ENCODE measurements at regions not wholly inside any gene's neighbourhood (a gene's known extent, or its start where the extent isn't known, plus 50 kb on each side); places are given as distances from the start of the nearest gene placed in this dataset.

DNA sequence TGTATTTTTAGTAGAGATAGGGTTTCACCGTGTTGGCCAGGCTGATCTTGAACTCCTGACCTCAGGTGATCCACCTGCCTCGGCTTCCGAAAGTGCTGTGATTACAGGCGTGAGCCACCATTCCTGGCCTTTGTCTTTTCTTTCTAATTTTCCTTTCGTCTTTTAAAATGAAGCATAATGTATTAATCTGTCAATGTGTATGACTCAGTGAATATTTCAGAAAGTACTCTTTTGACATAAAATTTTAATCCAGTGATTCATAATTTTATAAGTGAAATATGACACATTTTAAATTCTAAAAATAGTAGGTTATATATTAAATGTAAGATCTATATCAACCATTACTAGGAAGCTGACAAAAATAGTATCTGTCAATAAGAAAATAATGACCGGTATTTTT, 1059.0 kb upstream of the PRMT6 start:
- no peak for DNase-seq

DNA sequence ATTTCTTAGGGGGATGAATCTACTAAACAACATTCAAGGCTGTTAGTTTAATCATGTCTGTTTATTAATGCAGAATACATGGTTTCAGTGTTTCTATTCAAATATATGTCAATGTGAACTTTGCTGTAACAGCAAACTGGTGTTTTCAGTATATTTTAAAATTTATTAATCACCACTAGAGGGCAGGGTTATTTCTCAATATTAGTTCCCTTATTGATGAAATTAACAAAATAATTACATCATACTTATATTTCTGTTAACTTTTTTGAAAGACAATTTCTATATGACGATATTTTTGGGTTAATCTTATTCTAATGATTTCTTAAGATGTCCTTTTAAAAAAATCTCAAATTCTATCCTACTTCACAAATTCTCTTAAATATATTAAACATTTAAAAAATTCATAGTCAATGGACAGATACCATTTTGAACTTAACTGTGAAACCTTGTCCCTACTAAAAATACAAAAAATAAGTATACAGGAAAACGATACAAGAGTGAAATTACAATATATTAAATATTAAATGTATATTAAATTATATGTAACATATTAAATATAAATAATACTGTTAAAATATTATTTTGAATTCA, 1034.1 kb upstream of the PRMT6 start:
- peak; percentile 51 for DNase-seq

DNA sequence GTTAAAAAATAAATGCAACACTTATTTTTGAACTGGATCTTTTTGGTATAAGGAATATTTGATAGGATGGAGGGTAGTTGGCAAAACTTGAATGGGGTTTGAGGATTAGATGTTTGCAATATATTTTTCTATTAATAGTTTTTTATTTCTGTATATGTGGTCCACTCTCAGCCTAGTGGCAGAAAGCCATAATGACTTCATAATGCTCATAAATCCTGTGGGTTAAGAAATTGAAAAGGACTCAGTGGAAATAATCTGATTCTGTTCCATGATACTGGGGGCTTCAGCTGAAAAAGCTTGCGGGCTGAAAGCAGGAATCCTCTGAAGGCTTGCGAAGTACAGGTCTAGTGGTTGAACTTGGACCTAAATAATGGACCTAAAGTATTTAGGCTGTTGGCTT, 1028.6 kb upstream of the PRMT6 start:
- DNase-seq = no peak

DNA sequence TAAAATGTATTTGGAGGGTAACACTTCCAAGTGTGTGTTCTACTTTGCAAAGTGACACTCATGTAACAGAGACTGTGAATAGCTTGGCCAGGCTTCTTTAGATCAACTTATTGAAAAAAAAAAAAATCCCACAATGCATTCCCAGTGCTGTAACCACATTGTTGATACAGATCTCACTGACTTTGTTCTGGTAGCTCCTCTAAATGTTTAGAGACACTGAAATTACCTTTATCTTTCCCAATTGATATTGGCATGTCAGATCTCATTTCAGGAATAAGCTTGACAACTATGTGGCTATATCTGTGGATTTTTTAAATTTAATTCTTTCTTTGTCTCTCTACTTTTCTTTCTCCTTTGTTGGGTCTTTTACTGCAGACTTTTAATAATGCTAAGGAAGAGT, 1018.9 kb upstream of the PRMT6 start:
- DNase-seq = no peak

DNA sequence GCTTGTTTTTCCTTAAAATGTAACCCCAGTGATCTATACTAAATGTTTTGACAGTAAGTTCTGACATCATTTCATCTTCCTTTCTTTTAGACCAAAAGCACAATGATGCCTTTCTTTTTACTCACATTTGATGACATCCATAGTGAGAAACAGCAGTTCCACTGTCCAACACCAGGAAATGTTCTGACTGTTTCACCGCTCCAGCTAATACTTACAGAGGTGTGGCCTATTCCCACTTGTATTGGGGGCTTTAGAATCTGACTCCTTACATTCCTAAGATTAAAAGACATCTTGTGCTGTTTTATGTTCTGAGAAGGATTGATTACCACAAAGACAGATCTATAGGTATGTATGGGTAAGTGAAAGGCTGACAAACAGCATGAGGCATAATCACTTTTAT, 1018.2 kb upstream of the PRMT6 start:
- no peak for DNase-seq

DNA sequence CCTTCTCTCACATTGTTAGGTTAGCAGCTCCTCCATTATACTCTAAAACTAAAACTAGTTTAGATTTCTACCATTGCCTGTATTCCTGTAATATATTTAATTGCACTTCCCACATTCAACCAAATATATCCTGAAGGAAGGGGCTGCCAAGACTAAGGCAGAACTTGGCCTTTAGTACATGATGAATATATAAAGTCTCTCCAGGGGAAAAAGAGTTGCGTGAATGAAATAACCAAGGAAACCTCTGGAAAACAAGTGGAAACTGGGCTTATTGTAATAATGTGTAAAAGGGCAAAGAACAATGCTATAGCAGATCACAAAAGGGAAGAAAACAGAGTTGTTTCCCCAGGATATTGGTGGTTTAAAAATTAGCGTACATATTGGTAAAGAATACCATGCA, 1012.5 kb upstream of the PRMT6 start:
- DNase-seq = no peak

DNA sequence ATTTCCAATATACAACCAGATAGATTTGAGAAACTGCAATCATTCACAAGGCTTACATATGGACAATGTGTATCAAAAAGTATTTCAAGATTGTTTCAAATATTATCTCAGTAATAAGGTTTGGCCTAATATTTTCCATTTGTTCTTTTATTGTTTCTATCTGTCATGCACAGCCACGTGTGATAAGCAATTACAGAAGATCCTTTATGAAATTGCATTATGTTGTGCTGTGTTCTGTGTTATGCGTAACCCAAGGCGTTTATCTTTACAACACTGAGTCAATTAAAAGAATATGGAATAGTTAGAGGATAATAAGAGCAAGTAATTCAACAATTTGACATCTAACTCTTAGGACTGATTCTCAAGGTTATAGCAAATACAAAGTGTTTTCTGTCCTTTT, 1009.3 kb upstream of the PRMT6 start:
- DNase-seq = no peak

DNA sequence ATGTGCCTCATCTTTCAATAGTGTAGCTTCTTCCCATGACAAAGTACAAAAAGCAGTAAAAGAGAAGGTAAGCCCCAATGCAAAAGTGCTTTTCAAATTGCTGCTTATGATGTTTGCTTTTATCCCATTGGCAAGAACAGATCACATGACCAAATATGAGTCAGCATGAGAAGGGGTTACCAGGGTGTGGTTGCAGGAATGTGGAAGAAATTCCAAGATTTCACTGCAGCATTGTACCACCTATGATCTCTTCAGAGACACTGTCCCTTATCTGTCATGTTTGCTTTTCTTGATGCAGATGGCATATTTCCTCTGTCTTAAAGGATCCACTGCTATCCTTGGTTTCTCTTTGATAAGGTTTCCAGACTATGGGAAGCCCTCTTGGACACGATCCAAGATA, 1006.9 kb upstream of the PRMT6 start:
- no peak for DNase-seq

DNA sequence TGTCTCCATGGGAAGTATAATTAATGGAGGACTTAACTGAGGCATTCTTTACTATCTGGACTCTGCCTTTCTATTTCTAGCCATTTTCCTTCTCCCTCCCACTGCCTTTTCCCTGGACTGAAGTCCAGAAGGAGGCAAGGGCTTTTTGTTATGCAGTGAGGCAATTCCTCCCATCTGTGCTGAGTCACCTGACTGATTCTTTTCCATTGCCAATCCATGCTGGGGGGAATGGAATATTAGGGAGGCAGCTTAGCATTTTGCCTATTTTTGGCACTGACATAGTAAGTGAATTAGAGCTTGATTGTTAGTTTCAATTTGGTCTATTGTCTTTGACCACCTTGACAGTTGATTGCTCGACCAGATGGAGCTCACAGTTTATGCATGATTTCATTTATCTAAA, 1000.6 kb upstream of the PRMT6 start:
- DNase-seq = no peak

DNA sequence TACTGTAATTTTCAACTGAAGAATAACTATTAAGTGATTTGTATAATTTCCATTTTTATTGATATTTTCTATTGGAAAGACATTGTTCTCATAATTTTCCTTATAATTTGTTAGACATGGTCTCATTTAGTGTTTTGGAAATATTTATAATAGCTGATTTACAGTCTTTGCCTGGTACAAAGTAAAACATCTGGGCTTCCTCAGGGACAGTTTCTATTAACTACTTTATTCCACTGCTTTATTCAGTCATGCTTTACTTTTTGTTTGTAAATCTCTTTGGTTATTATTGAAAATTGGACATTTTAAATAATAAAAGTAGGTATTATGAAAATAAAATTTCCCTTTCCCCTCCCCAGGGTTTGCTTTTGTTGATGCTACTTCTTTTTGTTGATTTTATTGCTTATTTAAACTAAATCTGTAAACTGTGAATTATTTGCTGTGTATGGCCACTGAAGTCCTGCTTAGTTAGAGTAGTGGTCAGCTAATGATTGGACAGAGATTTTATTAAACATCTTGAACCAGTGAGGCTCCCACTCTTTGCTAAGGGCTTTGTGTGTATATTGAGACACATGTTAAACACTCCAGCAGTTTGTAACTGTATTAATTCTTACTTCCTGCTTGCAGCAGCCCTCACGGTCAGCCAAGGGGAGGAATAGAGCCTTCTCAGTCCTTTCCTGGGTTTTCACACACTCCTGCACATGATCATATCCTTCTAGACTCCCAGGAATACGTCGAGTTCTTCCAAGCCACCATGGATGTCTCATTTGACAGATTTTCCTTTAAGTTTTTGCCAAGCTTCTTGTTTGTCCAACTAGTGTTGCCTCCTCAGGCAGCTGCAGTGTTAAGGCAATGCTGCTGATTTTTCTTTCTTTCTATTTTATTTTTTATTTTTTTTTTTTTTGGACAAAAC, 994.6 kb upstream of the PRMT6 start:
- DNase-seq = no peak

DNA sequence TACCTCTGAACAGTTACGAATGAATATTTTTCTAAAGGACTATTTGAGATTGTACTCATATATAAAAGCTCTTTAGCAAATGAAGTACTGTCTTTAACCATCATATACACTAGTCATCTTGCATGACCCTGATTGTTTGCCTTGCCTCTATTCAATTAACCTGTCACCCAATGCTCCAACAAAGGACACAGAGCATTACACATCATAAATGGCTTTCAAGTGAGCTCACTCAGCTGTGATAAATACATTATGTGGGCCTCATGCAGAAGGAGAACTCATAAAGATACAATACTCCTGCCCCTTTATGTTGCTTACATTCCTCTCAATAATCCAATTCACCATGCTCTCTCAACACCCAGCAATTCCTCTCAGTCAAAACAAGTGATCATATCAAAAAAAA, 993.0 kb upstream of the PRMT6 start:
- no peak for DNase-seq

DNA sequence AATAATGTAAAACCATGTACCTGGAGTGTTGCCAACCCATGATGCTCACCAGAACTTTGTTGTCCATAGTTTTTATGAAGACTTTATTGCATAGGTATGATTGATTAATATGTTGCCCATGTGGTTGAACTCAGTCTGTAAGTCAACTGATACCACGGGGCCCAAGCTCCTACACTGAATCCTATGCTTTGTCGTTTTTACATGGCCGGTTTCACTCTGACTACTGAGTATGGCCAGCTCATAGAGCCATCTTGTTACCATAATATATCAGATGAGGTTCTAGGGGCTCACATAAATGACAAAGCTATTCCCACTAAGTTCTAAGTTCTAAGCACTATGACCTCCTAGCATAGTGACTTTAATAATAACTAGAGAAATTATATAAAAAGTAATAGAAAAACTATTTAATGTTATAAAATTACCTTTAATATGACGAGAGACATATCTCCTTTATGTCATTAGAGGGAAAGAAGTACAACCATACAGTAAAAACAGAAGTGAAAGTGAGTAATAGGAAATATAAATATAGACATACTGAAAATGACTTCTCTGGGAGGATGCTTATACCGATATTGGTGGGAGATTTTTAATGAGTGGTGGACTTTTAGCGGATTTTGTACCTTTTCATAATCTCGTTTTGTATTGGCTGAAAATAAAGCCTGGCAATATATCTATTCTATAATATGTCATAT, 983.4 kb upstream of the PRMT6 start:
- DNase-seq = no peak

DNA sequence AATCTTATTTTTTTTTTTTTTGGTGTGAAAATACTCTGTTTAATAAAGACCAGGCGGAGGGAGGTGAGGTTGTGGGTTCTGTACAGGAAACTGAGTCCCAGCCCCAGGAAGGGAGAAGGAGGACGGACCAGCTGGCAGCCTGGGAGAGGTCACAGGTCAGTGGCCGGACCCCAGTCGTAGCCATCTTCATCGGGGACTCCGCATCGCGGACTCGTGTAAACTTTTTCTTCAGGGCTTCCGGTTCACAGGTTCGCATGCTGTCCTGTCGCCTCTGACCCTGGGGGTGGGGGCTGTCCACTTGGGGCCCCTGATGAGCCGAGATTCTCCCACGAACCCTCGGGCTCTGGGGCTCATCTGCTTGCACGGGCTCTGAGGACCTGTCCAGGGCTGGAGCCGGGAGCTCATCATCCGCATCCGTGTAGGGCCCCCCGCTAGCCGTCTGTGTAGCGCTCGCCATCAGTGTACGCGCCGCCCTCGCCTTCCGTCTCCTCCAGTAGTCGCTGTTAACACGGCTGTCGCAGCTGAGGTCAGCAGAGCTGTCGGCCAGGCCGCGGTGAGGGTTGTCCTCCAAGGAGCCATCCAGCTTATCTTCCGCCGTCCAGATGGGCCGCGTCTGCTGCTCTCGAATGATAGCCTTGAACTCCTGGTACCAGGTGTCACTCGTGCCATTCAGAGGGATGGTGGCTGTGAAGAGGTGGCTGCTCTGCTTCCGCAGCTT, 975.7 kb upstream of the PRMT6 start:
- no peak for DNase-seq

DNA sequence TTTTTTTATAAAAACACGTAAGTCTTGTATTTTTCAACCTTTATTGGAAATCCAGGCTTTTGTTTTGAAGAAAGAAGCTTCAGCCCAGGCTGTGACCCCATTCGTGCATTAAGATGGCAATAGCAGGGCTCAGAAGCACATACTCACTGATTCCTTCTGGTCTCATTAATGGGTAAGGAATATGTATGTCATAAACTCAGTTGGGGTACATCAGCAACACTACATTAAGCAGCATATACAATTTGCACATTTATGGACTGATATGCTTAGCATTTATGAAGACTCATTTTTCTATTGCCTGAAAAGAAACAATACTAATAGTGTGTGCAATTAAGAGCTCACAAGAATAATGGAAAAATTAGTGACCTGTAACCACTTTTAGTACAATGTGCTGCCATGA, 945.4 kb upstream of the PRMT6 start:
- DNase-seq = no peak

DNA sequence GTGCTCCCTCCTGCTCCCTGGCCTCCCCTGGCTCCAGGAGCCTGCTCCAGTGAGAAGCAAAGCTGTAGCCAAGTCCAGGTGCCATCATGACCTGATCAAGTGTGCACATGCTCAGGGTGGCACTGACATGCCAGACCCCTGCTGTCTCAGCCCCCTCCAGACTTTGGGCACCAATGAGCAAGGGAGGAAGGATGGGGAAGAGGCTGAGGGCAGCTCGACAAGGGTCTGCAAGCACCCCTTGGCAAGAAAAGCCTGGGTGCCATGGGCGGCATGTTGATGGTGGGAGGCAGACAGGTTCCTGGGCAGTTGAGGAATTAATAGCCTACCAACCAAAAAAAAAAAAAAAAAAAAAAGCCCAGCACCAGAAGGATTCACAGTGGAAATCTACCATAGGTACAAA, 942.6 kb upstream of the PRMT6 start:
- DNase-seq = no peak

DNA sequence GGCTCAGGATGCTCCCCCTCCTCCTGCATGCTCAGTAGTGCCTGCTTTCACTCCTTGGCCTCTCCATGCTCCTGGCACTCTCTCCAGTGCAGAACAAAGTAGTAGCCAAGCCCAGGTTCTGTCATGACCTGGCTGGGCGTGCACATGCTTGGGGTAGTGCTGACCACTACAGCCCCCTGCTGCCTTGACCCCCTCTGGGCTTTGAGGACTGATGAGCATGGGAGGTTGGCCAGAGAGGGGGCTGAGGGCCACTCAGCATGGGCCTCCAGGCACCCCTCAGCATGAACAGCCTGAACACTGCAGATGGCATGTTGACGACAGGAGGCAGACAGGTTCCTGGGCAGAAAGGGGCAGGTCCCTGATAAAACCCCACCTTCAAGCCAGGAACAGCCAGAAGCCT, 935.7 kb upstream of the PRMT6 start:
- DNase-seq = no peak

DNA sequence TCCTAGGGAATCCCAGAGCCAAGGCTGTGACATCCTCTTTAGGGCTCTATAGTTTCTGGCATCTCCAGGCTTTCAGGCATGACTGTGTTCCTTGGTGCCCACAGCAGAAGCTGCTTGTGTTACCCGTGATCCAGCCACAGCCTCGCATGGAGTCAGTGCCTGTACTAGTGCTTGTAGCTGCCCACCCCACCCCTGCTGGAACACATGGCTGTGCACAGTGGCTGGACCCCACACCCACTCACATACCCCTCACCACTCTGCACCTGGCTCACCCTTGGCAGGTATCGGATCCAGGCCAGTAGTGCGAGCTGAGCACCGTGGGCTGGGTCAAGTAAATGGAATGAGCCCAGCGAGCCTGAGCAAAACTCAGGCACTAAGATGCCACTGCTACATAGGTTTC, 934.7 kb upstream of the PRMT6 start:
- no peak for DNase-seq

DNA sequence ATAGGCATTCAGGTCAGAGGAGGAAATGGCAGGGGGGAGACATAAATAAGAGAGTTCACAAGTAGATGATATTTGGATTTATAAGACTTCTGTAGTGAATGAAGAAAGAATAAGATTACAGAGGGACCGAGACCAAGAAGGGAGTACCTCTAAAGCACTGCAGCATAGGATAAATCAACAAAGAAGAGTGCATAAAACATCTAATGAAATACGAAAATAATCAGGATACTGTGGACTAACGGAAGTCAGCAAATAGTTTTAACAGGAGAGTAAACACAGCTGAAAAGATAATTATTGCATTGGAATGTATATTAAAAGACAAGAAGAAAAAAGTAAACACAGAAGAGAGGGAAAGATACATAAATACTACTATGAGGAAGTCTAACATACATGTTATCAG, 921.9 kb upstream of the PRMT6 start:
- DNase-seq = no peak

DNA sequence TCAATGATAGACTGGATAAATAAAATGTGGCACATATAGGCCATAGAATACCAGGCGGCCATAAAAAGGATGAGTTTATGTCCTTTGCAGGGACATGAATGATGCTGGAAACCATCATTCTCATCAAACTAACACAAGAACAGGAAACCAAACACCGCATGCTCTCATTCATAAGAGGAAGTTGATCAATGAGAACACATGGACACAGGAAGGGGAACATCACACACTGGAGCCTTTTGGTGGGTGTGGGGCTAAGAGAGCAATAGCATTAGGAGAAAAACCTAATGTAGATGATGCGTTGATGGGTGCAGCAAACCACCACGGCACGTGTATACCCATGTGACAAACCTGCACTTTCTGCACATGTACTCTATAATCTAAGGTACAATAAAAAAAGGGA, 883.4 kb upstream of the PRMT6 start:
- DNase-seq = no peak

DNA sequence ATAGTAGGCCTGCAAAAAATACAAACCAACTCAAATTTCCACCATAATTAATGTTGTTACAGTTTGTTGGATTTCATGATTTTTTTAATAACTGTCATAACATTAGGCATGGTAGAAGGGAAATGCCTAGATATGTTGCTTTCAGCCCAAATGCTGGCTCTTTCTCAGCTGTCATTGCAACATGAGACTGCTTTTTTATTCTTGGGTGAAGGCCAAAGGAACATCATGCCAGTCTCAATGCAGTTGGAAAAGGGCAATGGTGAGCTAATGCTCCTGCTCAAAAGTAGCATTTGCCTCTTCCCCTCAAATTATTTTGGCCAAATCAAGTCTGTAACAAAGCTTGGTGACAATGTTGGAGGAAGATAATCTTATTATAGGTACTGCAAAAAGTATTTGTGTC, 877.7 kb upstream of the PRMT6 start:
- DNase-seq = no peak

DNA sequence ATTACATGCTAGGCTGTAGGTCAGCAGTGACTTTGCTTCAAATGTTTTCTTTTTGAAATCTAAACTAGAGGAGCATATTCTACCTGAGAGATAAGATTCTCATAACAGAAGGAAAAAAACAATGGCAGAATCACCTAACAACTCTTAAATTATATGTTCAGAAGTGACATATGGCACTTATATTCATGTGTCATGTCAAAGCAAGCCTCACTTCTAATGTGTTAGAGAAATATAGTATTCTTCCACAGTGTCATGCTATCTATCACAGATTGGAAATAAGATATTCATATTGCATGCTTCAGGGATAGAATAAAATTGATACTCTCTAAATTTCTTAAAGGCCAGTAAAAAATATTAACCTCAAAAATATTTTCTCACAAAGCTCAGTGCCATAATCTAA, 874.6 kb upstream of the PRMT6 start:
- DNase-seq = no peak

DNA sequence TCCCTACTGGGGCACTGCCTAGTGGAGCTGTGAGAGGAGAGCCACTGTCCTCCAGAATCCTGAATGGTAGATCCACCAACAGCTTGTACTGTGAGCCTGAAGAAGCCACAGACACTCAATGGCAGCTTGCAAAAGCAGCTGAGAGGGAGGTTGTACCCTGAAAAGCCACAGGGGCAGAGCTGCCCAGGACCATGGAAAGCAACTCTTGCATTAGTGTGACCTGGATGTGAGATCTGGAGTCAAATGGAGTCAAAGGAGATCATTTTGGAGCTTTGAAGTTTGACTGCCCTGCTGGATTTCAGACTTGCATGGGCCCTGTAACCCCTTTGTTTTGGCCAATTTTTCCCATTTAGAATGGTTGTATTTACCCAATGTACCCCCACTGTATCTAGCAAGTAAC, 871.4 kb upstream of the PRMT6 start:
- no peak for DNase-seq

DNA sequence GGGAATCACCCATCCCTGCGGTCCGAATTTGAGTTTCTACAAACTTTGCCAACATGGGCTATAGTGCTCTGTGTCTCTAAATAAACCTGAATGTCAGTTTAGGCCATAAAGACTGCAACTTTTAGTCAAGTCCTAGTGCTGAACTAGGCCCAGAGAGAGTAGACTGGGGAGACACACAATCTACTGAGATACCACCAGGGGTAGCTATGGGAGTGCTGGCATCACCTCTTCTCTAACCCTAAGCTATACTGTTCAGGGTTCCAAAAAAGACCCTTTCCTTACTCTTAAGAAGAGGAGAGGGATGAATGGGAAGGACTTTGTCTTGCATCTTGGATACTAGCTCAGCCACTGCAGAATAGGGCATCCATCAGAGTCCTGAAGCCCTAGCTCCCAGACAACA, 866.7 kb upstream of the PRMT6 start:
- no peak for DNase-seq

DNA sequence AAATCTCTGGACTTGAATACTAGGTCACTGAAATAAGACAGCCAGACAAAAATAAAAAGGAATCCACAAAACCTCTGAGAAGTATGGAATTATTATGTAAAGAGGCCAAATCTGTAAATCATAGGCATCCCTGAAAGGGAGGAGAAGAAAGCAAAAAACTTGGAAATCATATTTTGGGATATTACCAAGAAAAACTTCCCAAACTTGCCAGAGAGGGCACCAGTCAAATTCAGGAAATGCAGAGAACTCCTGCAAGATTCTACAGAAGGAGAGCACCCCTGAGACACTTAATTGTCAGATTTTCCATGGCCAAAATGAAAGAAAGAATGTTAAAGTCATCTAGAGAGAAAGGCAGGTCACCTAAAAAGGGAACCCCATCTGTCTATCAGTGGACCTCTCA, 862.3 kb upstream of the PRMT6 start:
- no peak for DNase-seq
